Amygdala (tissue), 56 donors: ENCODE measurements at regions not wholly inside any gene's neighbourhood (a gene's known extent, or its start where the extent isn't known, plus 50 kb on each side); places are given as distances from the start of the nearest gene placed in this dataset.
"Not testable (repeated sequence)": the region's sequence is repeated elsewhere in the genome, so short reads cannot be mapped to it uniquely, and the experiment has no call there.

Source experiments
- DNase-seq, 56 donors: peaks; one replicate each; lab custom pipeline; 2025; lab: John Stamatoyannopoulos, UW

- no peak for DNase-seq
Measured at GRCh38 chr1:181251001-181251712, 162.7 kb downstream of the IER5 start.

DNA sequence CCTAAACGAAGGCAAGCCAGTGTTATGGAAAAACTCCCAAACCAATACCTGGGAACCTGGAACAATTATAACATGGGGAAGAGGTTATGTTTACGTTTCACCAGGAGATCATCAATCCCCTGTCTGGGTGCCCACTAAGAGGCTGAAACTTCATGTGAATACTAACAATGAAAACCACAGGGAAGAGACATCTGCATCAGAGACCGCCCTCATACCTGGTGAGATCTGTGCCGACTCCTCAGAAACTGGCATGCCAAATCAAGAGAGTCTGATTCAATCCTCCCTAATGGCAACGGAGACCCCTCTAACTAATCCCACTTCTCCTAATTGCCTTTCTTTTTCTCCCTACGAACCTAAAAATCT, 163.2 kb downstream of the IER5 start:
- no peak for DNase-seq

DNA sequence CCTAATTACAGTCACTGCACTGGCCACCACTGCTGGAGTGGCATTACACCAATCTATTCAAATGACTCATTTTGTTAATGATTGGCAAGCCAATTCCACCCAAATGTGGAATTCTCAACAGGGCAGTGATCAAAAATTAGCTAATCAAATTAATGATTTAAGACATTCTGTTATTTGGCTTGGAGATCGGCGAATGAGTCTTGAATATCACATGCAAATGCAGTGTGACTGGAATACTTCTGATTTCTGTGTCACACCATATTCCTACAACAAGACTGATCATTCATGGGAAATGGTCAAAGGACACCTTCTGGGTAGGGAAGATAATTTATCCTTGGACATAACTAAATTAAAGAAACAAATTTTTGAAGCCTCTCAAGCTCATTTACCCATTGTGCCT, 165.1 kb downstream of the IER5 start:
- not testable (repeated sequence) for DNase-seq

DNA sequence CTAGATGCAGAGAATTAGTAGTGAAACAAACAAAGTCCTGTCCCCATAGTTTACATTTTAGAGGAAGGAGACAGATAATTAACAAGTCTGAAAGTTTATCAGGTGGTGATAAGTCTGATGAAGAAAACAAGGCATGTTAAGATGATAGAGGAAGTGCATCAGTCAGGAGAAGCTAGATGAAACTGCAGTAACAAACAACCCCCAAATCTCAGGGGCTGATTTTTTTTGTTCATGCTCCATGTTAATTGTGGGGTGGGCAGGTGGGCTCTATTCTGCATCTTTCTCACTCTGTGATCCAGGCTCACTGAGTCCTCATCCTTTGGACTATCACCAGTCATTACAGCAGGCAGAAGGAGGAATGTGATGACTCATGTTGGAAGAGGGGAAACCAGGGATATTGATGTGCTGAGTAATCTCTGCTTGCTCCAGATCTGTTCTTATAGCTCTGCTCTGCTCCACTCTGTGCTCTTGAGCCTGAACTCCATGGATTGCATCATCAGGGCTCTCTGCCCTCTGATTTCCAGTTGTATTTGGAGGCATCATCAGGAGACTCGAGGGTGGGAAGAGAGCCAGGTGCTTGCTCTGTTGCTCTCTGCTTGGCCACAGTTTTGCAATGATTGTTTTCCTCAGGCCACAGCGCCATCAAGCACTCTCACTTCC, 166.9 kb downstream of the IER5 start:
- DNase-seq, result no peak

DNA sequence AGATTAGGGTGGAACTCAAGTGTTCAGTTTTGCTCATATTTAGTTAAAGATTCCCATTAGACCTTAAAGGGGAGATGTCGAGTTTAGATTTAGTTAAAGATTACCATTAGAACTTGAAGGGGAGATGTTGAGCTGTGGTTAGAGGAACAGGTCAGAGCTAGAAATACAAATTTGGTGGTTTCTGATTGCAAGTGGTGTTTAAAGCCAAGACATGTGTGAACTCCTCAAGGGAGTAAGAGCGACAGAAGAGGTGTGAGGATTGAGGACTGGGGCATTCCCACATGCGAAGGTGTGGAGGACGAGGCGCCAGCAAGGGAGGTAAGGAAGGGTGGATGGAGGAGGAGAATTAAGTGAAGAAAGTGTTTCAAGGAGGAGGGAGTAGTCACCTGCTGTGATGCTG, 168.6 kb downstream of the IER5 start:
- DNase-seq, result no peak

- peak in 9 of 56 donors; percentile 2 to 40 (median 9) for DNase-seq
Measured at GRCh38 chr1:181259026-181259745, 170.7 kb downstream of the IER5 start.

GRCh38 chr1:181260271-181260670, 171.8 kb downstream of the IER5 start:
- DNase-seq, result no peak

DNA sequence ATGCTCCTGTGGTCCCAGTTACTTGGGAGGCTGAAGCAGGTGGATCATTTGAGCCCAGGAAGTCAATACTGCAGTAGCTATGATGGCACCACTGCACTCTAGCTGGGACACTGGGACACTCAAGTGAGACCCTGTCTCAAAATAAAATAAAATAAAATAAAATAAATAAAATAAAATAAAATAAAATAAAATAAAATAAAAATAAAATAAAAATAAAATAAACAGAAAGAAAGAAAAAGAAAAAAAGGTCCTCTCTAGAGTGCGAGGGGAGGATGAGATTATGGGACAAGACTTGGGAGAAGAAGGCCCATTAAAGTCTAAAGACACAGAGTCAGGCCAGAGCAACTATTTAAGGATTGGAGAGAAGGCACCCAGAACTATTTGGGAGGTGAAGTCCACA, 172.5 kb downstream of the IER5 start:
- DNase-seq, result no peak

DNA sequence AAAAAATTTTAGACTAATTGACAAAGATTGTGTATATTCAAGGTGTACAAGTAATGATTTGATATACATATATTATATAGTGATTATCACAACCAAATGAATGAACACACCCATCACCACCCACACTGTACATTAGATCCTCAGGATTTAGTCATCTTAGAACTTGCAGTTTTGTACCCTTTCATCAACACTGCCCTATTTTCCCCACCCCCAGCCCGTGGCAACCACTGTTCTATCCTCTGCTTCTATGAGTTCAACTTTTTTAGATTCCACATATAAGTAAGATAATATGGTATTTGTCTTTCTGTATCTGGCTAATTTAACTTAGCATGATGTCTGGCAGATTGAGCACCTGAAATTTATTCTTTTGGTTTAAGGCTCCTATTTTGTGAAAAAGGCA, 173.6 kb downstream of the IER5 start:
- no peak for DNase-seq

DNA sequence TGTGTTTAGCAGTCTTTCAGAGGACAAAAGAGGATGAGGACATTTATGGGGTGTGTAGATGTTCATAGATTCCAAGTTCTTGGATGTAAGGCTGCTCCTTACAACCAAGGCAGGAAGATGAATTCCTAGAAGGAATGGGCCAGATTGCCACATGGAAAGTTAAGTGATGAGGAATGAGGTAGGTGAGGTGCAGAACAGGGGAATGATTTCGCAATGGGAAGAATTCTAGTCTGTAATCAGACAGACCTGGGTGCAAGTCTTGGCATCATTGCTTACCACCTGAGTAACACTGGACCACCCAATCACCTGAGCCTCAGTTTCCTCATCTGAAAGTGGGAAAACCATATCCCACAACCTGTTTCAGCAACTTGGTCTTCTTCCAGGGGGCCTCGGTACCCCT, 174.9 kb downstream of the IER5 start:
- DNase-seq, result no peak

DNA sequence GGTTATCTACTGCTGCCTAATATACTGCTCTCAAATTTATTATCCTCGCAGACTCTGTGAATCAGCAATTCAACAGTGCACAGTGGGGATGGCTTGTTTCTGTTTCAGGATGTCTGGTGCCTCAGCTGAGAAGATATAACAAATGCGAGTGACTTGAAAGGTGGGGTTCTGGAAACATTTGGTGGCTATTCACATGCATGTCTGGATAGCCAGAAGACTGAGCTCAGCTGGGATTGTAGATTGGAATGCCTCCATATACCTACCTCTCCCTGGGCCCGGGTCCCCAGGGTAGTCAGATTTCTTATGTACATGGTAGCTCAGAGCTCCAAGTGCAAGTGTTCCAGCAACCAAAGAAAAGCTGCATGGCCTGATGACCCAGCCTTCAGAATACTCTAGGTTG, 176.3 kb downstream of the IER5 start:
- DNase-seq, result no peak

DNA sequence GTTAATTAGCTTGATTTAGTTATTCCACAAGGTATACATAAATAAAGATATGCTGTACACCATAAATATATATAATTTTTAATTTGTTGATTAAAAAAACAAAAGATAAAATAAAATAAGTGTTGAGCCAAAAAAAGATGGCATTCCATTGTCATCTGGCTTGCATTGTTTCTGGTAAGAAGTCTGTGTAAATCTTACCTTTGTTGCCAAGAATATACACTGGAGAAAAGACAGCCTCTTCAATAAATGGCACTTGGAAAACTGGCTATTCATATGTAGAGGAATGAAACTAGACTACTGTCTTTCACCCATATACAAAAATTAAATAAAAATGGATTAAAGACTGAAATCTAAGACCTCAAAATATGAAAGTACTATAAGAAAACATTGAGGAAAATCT, 196.5 kb downstream of the IER5 start:
- DNase-seq, result no peak

GRCh38 chr1:181295217-181295616, 188.1 kb upstream of the CACNA1E start:
- DNase-seq, result no peak

DNA sequence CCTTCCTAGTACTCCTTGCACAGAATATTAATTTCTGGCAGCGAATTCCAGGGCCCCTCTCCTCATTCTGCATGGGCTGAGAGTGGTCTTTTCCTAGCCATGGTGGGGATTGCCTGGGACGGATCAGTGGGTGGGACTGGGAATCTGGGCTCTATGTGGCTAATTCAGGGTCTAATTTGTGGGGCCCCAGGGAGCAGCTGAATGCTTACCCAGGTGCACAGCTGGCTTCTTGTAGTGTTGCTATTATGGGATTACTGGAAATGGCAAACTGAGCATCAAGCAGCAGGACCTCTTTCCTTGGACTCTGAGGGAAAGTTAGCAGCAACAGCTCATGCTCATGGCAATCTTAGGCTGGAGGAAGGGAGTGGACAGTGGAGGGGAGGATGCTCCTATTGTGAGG, 187.1 kb upstream of the CACNA1E start:
- no peak for DNase-seq

DNA sequence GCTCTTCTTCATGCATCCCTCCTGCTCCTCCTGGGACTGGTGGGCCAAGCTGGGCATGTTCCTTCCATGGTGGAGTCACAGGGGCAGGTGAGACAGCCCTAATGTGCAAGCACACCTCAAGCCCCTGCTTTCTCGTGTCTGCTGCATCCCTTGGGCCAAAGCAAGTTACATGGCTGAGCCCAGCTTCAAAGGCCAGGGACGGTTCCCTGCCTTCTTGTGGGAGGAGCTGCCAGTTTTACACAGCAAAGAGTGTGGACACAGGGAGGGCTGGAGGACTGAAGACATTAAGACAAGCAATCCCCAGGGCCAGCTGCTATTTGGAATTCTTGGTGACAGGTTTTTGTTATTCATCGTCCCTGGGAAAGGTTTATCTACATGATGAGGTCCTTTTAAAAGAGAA, 175.2 kb upstream of the CACNA1E start:
- no peak for DNase-seq

- no peak for DNase-seq
Measured at GRCh38 chr1:181310560-181310959, 172.8 kb upstream of the CACNA1E start.

GRCh38 chr1:181312946-181313345, 170.4 kb upstream of the CACNA1E start:
- no peak for DNase-seq

DNA sequence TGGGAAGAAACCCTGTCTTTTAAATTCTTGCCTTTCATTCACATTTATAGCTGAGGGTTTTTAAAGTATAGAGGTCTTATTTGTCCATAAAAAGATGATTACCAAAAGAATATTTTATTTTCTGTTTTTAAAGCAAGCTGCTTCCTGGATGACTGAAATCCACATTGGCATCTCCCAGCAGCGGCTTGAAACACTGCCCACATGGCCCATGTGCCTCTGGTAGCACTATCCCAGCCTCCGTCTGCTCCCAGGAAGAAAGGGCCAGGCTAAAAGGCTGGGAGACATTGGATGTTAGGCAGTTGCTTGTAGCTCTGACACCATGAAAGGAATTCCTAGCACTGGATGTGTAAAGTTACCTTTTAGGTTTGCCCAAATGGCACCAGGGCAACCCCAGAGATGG, 169.9 kb upstream of the CACNA1E start:
- DNase-seq, result no peak

GRCh38 chr1:181314010-181314409, 169.3 kb upstream of the CACNA1E start:
- DNase-seq, result no peak

DNA sequence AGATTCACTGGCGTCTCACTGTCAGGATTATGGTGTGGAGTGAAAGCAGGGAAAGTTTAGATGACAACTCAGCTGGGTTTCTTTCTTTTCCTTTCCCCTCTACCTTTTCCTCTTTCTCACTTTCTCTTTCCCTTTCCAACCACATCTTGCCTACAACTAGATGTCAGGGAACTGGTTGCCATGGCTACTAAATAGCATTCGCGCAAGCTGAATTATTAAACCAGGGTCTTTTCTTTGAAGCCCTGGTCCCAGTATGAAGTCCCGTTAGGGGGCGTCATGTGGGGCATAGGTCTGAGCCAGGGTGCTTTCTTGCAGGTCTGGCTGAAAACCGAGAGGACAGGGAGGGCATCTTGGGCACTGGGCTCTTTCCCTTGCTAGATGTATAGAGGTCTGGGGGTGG, 168.4 kb upstream of the CACNA1E start:
- no peak for DNase-seq

DNA sequence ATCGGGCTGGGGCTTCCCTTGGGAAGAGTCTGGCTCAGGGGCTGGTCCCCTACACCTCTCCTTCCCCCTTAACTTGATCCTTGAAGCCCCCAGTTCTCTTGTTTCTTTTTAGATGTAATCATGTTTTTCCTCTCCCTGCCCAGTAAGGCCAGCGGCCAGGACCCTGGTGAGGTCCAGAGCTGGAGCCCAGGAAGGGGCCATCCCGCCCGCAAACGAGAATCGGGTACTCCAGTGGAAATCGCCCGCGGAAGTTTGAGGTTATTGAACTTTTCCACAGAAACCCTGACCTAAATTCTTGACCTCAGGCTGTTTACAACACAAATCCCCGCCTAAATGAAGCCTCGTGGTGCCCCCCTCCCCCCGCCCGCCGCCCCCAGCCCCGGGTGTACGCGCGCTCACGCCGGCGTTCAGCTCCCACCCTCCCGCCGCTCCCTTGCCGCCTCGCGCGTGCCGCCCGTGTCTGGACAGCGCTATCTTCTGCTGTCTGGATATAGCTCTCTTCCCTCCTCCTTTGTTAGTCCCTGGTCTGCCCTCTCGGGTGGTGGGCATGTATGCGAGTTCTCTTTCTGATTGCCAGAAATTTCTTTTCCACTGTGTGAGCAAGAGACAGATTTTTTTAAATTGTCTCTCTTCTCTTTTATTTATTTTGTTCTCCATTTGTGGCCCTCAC, 165.9 kb upstream of the CACNA1E start:
- no peak for DNase-seq
